ENCODE measurements at regions not wholly inside any gene's neighbourhood (a gene's known extent, or its start where the extent isn't known, plus 50 kb on each side); places are given as distances from the start of the nearest gene placed in this dataset.

DNA sequence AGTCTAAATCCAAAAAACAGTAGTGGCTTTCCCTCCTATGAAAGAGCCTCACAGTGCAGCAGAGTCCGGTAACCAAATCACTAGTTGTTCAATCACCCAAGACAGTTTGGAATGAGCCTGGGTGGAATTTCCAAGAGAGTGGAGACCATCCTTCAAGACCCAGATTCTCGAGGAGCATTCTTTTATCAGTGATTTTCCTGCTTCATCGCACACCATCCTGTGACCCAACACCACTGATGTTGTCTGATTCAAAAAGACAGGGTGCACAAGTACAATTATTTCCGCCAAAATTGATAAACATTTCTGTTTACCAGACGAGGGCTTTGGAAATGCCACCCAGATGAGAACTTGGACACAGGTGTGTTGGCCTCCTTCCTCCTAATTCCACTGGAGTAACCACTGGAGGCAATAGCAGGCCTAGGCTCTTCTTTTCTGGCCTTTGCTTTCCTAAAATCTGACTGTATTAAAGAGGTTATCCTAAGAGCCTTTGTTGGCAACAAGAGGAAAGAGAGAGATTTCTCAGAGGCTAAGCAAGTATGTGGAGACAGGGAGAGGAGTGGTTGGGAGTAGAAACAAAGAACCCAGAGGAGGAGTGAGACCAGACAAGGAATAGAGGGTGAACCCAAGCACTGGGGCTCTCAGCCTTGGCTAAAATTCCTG lies 56.3 kb upstream of the S1PR3 start:
- DNase-seq, result no peak

DNA sequence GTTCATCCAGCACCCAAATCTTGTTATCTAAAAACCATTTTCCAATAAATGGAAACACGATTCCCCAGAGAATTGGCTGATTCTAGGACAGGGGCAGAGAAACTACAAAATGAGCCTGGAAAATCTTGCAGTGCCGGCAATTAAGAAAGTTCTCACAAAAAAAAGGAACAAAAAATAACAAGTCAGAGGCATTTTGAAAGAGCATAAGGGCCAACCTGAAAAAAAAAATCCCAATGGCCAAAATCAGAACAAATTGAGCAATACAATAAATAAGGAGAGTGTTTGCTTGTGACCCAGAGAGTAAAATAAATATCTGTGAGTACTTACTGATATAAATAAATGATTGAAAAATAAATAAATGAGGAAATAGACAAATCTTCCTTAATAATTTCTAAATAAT lies 55.1 kb upstream of the S1PR3 start:
- DNase-seq, result no peak

DNA sequence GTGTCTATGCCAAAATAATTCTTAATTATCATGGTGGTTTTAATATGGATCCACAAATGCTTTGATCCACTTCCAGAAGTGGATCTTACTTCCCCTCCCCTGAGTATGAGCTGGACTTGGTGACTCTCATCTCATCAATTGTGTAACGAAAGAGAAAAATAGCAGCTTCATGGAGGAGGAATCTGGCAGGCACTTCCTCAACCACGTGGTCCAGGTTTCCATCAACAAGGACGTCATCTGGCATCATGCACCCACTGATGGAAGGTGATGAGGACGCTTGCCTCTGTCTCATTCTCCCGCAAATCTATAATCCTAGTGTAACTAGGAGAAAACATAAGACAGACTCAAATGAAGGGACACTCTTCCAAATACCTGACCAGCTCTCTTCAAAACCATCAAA lies 54.6 kb upstream of the S1PR3 start:
- DNase-seq, result no peak

DNA sequence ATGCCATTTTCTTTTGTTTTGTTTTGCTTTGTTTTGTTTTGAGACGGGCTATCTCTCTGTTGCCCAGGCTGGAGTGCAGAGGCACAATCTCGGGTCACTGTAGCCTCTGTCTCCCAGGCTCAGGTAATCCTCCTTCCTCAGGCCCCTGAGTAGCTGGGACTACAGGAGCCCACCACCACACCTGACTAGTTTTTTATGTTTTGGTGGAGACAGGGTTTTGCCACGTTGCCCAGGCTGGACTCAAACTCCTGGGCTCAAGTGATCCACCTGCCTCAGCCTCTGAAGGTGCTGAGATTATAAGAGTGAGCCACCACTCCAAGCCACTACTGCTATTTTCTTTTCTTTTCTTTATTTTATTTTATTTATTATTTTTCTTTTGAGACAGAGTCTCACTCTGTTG lies 54.0 kb upstream of the S1PR3 start:
- DNase-seq, result no peak

DNA sequence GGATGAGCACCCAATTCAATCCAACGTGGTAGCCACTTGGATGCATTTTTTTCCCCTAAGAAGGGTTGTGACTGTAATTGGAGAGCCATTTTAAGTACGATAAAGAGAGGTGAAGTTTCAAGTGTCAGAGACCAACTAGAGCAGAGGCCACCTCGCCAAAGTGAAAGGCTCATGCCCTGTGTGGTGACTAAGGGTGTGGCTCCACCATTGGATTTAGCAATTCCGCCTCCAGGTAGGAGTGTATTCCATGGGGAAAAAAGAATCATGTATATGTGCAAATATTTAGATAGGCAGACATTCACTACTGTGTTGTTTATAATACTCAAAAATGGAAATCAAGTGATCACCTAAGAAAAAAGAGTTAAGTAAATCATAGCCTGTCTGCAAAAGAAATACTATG lies 53.1 kb upstream of the S1PR3 start:
- DNase-seq, result no peak
